ENCODE measurements at regions not wholly inside any gene's neighbourhood (a gene's known extent, or its start where the extent isn't known, plus 50 kb on each side); places are given as distances from the start of the nearest gene placed in this dataset.

GRCh38 chr12:126688556-126688955 lies 1578.4 kb upstream of the TMEM132C start:
- no peak for DNase-seq
- Histone ChIP-seq H3K27me3 (no peaks in the 10 kb centered on the region), H3K4me1 (no peaks in the 10 kb centered on the region), H3K4me3 (no peak overlapping the region), H3K9me3 (no peaks in the 10 kb centered on the region), H3K36me3 (no peaks in the 10 kb centered on the region), H3K27ac (no peak overlapping the region)
- ATAC-seq = no peak
- intact Hi-C loops (cut with DNase I) = no loop called here
- no peak for TF ChIP-seq CTCF (IDR thresholded peaks at IDR 0.05)

GRCh38 chr12:126700096-126700495 lies 1566.9 kb upstream of the TMEM132C start:
- no peak overlapping the region for H3K4me3 ChIP-seq
- H3K27me3 ChIP-seq = no peaks in the 10 kb centered on the region
- no peak for ATAC-seq
- H3K27ac ChIP-seq = no peak overlapping the region
- intact Hi-C loops (cut with DNase I) = no loop called here
- H3K4me1 ChIP-seq = no peaks in the 10 kb centered on the region
- no peak for DNase-seq
- TF ChIP-seq CTCF (IDR thresholded peaks at IDR 0.05) = no peak
- no peaks in the 10 kb centered on the region for H3K9me3 ChIP-seq
- no peaks in the 10 kb centered on the region for H3K36me3 ChIP-seq

- Histone ChIP-seq H3K4me3 (no peak overlapping the region), H3K36me3 (no peaks in the 10 kb centered on the region), H3K27me3 (no peaks in the 10 kb centered on the region), H3K27ac (no peak overlapping the region), H3K4me1 (no peaks in the 10 kb centered on the region), H3K9me3 (no peaks in the 10 kb centered on the region)
- TF ChIP-seq CTCF (IDR thresholded peaks at IDR 0.05) = no peak
- intact Hi-C loops (cut with DNase I) = no loop called here
- ATAC-seq = no peak
- DNase-seq = no peak
Observed at GRCh38 chr12:126704609-126705008, 1562.4 kb upstream of the TMEM132C start.

- no peak for ATAC-seq
- H3K27me3 ChIP-seq = no peaks in the 10 kb centered on the region
- intact Hi-C loops (cut with DNase I) = no loop called here
Observed at GRCh38 chr12:126706300-126706699, 1560.7 kb upstream of the TMEM132C start.

GRCh38 chr12:126708492-126708896 lies 1558.5 kb upstream of the TMEM132C start:
- no peak for TF ChIP-seq CTCF (IDR thresholded peaks at IDR 0.05)
- H3K36me3 ChIP-seq = no peaks in the 10 kb centered on the region
- no peaks in the 10 kb centered on the region for H3K4me1 ChIP-seq
- ATAC-seq (no peak), DNase-seq (no peak)
- intact Hi-C loops (cut with DNase I) = no loop called here
- no peaks in the 10 kb centered on the region for H3K9me3 ChIP-seq
- no peak overlapping the region for H3K27ac ChIP-seq
- H3K4me3 ChIP-seq = no peak overlapping the region
- no peaks in the 10 kb centered on the region for H3K27me3 ChIP-seq

More at GRCh38 chr12:126706300-126706699, 1560.7 kb upstream of the TMEM132C start:
- no peak for TF ChIP-seq CTCF (IDR thresholded peaks at IDR 0.05)
- H3K9me3 ChIP-seq = no peaks in the 10 kb centered on the region
- no peak for DNase-seq
- H3K27ac ChIP-seq = no peak overlapping the region
- H3K4me1 ChIP-seq = no peaks in the 10 kb centered on the region
- H3K36me3 ChIP-seq = no peaks in the 10 kb centered on the region
- no peak overlapping the region for H3K4me3 ChIP-seq

- no peak overlapping the region for H3K4me3 ChIP-seq
- DNase-seq (no peak), ATAC-seq (no peak)
- no peak for TF ChIP-seq CTCF (IDR thresholded peaks at IDR 0.05)
- no peaks in the 10 kb centered on the region for H3K36me3 ChIP-seq
- H3K27me3 ChIP-seq = no peaks in the 10 kb centered on the region
- H3K27ac ChIP-seq = no peak overlapping the region
- intact Hi-C loops (cut with DNase I) = no loop called here
- H3K9me3 ChIP-seq = no peaks in the 10 kb centered on the region
- no peaks in the 10 kb centered on the region for H3K4me1 ChIP-seq
Observed at GRCh38 chr12:126718365-126718764, 1548.6 kb upstream of the TMEM132C start.

Data from upper lobe of right lung (tissue), 1 donor.